GM18868 (cell line): ENCODE measurements at regions not wholly inside any gene's neighbourhood (a gene's known extent, or its start where the extent isn't known, plus 50 kb on each side); places are given as distances from the start of the nearest gene placed in this dataset.
"Not testable (repeated sequence)": the region's sequence is repeated elsewhere in the genome, so short reads cannot be mapped to it uniquely, and the experiment has no call there.

Experiments
- ATAC-seq: cut with Tn5 transposase; IDR thresholded peaks from one replicate; pipeline ENCODE4 v1.9.1; 2021; ENCODE audit warnings: mild to moderate bottlenecking, moderate library complexity; ENCODE audit not compliant: unreplicated experiment

DNA sequence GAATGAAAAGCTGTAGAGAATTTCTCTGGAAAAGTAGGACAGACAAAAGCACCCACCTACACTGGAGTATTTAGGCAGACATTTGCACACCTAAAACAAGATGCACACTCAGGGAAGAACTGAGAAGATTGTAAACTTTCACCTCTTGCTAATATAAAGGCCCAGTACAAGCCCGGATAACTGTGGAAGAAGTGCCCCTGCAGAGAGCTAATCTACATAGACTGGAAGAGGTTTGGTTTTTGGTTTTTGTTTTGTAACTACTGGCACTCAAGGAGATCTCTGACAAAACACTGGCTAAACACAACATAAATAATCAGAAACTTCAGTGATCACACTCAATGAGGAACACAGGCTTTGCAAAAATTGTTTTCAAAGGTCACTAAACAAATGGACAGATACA, 782.2 kb upstream of the SLC8A1 start:
- no peak for ATAC-seq

DNA sequence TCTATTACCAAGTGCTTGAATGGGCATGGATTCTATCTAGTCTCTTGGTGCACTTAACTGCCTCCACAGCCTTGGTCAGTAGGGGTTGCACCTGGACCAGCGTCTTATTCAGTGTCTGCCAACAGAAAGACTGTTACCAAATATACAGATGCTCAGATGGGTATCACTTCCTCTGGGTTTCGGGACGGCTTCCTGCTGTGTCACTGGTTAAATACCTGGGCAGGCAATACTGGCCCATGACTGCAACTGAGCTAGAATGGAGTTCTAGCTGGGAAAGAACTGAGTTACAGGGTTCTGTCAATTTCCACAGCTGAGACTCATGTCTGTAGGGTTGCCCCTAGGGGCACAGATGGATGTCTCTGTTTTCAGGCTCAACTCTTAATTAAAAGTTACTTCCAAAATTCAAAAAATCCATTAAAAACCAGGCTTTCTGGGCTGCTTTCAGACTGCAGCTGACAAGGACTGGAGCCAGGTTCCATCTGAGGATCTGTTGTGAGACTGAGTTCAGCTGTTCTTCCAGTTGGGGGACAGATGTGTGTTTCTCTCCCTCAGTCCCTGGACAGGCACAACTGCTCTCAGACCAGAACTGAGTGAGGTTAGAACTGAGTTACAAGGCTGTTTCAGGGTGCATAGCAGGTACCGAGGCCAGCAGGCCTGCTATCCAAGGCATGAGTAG, 789.6 kb upstream of the SLC8A1 start:
- ATAC-seq = peak; percentile 53

DNA sequence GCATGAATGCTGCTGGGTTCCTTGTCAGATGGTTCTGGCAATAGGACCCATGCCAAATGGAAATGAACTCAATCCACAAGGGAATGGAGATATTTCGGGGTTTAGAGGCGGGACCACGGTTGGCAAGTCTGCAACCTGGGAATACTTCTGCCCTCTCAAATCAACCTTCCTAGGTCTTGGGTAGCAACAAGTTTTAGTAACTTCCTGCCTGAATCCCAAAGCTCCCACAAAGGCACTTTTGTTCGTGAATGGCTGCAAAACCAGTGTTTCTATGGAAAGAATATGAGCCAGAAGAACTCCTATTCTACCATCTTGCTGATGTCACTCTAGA, 790.1 kb upstream of the SLC8A1 start:
- no peak for ATAC-seq

DNA sequence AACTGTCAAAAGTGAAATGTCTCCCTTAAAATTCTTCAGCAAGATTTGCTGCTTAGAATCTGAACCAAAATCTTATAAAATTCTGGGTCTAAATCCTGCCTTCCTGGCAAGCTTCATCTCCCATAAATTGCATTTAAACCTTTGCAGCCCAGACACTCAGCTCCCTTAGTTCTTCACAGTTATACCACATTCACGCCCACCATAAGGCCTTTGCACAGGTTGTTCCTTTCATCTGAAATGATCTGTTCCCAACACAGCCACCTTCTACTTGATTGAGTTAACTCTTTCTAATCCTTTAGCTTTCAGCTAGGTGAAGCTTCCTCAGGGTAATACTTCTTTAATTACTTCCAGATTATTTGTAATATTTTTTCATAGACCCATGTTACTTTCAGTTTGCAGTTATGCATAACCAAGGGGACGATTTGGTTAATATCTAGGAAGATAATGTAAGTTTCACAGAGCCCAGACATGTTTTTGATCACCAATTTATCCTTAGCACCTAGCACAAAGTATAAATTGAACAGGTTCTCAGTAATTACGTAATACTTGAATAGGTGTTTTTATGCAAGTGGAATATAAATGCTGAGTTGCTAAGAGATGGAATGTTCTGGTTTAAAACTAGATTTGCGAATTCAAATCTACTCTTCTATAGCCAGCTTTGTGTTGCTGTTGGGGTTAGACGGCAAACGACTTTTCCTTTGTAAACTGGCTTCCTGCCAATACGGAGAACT, 779.7 kb upstream of the PKDCC start:
- no peak for ATAC-seq

DNA sequence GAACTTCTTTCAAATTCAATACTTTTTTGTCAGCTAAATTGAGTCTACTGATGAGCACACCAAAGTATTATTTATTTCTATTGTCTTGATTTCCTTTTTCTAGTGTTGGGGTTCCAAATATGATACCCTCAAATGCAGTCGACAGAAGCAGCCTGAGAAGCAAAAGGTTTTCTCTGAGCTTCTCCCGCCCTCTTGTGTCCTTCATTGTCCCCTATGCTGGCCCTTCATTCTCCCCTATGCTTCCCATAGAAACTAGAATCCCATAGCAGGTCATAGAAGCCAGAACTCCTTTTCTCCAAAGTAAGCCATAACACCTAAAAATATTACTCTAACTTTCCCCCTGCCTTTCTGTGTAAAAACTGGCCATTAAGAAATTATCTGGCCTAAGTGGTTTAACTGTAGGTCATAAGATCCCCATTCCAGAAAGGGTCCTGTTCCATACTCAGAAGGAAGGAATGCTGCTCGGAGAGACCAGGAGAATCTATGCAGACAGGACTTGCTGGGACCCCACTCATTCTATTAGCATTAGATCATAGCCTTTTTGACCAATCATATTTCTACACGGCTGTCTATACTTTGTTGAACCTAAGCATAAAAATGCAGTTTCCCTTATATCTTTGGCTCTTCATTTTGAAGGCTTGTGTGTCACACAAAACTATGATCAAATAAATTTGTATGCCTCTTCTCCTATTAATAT, 764.6 kb upstream of the PKDCC start:
- no peak for ATAC-seq

DNA sequence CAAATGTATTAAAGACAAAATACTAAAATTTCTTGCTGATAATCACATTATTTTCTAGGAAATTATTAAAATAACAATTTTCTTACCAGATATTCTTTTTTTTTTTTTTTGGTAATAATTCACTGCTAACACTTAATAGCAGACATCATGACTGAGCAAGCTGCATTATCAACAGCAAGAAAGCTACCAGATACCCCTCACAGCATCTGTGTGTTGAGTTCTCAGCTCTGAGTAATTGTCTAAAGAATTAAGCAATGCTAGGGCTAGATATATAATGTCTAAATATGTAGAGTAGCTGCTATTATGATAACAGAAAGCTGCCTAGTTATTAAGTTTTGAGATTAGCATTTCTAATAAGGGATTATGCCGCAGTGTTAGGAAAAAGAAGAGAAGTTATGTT, 754.3 kb upstream of the PKDCC start:
- no peak for ATAC-seq

DNA sequence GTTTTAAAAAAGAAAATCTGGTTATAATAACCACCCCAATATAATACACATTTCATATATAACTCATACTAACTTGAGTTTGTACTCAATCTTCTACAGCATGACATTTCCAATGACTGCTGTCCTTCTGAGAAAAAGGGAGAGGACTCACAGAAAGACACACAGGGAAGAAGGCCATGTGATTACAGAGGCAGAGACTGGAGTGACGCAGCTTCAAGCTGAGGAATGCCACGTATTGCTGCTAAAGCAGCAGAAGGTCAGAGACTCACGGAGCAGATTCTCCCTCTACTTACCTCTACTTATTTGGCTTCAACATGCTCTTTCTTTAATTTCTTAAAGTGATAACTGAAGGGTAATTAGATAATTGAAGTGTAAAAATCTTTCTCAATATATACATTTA, 753.5 kb upstream of the PKDCC start:
- no peak for ATAC-seq

DNA sequence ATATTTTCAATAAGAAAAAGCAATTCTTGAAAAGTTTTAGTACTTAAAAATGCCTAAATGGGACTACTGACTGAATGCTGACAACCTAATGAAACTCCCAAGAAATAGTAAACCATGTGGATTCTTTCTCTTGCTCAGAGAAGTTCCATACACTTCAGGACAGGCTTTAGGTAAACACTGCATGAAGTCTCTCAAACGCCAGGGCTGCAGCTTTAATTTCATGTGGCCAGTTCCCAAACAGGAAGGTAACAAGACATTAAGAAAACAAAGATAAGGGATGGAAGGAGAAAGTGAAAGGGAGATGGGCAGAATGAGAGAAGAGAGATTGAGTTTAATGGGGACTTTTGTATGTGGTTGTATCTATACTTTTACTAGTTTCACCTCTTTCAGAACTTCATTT, 734.7 kb upstream of the PKDCC start:
- ATAC-seq = no peak

DNA sequence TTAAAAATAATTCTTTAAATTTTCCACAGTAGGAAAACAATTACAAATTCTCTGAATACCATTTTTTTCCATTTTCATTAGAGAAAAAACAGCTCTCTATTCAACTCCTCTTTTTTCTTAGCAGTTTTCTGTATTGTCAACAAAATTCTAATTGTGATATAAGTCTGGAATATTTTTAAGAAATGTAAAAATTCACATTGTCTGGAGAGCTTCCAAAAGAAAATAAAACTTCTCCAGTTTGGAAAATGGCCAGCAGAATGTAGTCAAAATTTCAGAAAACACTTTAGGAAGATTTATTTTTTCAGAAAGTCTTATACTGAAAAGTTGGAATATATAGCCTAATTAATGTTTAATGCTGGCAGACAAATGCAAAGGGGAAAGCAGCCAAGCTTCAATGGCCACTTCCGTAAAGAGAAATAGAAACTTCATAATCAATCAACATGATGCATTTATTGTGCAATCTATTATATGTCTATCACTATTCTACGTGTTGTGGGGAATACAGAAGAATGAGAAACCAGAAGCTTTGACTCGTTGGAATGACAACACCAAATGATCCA, 733.2 kb upstream of the PKDCC start:
- ATAC-seq = no peak

DNA sequence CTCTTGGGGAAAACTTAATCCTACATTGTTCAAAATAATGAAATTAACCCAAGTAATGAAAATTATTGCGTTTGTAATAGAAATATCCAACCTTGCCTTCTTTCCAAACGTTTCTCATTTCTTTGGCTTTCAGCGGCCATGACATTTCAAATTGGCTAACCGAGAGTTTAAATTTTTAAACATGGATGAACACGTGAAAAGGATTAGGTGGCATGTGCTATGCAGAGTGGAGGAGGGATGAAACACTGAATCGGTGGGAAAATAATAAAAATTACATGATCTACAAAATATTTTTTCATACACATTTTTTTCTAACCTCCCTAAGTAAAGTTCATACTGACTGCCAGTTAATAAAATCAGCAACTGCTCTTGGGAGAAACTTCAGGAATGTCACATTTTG, 728.4 kb upstream of the PKDCC start:
- ATAC-seq = no peak

DNA sequence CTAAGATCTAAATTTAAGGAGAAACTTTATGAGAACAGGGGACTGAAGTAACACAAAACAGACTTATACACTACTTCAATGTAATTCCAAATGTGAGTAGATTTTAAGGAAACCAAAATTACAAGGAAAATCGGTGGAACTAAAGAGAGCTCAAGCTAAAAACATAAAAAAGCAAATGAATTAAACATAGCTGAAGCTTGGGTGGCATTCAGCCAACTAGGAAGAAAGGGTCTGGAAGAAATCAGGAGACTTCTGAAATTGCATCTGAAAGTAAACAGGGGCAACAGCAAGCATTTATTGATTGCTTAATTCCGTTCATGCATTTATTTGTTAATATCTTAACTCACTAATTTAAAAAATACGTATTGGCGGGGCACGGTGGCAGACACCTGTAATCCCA, 727.3 kb upstream of the PKDCC start:
- no peak for ATAC-seq

DNA sequence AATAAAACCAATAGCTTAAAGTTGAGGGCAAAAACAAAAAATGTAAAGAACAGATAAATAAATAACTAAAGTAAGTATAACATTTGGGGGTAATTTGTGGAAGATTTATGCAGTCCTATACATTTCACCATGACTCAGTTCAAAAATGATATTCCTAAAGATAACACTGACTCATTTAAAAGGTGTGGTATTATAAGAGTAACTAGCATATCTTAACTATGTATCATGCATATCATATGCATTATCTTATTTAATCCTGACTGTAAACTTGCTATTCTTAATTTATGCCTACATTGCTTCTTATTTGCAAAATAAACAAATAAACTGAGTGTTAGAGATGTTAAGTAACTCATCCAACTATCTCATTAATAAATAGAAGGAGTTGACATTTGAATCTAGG, 726.5 kb upstream of the PKDCC start:
- ATAC-seq = no peak

DNA sequence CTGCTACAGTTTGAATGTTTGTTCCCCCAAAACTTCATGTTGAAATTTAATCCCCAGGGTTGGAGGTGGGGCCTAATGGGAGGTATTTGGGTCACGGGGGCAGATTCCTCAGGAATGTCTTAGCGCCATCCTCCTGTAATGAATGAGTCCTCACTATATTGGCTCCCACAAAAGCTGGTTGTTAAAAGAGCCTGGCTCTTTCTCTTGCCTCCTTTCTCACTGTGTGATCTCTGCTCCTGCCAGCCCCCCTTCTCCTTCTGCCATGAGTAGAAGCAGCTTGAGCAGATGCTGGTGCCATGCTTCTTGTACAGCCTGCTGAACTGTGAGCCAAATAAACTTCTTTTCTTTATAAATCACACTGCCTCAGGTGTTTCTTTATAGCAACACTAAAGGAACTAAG, 721.0 kb upstream of the PKDCC start:
- no peak for ATAC-seq

DNA sequence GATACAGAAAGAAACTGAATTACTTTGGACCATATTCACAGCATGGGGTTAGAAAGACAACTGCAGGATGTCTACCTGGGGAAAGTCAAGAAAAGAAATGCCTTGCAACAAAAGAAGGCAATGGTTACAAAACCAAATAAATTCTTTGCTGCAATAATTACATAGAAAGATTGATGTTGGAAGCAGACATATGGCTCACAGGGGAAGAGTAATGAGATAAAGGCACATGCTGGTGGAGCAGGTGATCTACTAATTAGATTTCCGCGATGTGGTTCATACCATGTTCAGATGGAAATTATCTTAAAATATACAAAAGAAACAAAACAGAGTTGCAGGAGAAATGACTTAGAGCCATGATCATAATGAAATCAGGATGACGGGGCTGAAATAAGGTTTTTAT, 718.8 kb upstream of the PKDCC start:
- ATAC-seq = no peak

DNA sequence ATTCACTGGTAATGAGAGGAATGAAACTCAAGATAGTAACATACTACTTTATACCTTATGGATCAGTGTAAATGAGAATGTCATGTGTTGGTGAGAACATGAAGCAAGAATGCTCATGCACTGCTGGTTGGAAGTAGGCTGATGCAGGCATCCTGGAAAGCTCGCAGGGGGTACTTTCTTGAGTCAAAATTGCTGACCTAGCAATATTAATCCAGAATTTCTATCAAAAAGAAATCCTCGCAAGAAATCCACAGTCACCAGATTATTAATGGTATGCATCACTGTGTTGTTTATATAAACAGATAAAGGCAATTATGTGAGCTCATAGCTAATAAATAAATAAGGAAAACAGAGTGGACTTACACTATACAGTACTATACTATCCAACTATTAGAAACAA, 713.7 kb upstream of the PKDCC start:
- no peak for ATAC-seq

DNA sequence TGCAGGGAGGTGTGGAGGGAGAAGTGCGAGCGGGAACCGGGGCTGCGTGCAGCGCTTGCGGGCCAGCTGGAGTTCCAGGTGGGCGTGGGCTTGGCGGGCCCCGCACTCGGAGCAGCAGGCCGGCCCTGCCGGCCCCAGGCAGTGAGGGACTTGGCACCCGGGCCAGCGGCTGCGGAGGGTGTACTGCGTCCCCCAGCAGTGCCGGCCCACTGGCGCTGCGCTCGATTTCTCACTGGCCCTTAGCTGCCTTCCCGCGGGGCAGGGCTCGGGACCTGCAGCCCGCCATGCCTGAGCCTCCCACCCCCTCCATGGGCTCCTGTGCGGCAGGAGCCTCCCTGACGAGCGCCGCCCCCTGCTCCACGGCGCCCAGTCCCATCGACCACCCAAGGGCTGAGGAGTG, 712.2 kb upstream of the PKDCC start:
- ATAC-seq = not testable (repeated sequence)

DNA sequence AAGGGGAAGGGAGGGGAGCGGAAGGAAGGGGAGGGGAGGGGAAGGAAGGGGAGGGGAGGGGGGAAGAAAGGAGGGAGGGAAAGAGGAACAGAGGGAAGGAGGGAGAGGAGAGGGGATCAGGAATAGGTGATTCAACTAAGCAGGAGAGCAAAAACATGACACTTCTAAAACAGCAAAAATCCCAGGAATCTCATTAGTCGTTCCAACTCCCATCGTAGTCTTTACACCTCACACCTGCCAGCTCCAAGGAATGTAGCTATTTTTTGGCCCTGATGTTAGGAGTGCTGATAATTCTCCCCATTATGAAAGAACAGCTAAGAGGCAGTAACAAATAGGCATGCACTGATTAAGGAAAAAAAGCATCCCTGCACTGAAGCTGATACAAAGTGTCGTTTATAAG, 709.9 kb upstream of the PKDCC start:
- no peak for ATAC-seq

DNA sequence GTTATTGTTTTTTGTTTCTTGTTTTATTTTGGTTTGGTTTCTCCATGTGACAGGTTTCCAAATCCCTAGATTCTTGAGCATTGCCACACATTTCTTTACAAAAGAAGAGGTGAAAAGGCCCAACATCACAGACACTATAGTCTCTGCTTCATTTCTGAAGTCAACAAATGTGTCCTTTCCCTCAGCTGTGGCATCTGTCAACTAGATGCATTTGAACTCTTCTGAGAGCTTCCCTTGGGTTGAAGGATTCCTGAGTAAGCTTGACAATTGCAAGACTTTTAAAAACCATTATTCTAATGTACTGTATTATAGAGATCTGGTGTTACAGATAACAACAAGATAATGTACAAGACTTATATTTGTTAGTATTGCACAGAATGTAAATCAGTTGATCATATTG, 703.3 kb upstream of the PKDCC start:
- ATAC-seq = no peak

DNA sequence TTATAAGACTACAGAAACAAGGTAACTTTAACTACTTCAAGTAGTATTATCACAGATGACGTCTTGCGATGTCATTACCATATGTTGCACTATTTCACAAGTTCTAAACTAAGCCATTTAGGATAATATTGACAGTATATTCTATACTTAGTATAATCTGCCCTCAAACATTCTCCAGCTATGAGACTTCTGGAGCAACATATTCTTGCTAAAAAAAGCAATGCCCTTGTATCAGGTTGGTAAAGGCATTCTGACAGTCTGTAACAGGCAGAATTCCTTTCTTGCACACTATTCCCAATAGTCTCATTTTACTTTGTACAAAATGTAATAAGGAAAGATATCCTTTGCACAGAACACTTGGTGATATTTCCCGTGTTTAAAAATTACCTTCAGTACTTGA, 694.8 kb upstream of the PKDCC start:
- no peak for ATAC-seq

DNA sequence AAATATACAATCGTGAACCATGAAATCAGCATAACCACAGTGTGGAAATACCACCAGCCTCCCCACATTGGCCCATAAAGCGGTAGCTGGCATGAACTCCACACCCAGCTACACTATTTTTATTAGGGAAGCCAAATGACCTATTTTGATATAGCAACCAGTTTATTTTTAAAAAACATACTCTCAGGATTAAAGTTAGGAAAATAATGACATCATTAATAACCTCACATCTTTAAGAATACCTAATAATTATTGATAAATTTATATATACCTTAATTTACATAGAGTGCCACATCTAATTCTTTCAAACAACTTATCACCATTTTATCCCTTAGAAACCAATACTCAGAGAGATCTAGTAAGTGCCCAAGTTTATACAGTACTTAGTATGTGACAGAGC, 692.0 kb upstream of the PKDCC start:
- ATAC-seq = no peak

DNA sequence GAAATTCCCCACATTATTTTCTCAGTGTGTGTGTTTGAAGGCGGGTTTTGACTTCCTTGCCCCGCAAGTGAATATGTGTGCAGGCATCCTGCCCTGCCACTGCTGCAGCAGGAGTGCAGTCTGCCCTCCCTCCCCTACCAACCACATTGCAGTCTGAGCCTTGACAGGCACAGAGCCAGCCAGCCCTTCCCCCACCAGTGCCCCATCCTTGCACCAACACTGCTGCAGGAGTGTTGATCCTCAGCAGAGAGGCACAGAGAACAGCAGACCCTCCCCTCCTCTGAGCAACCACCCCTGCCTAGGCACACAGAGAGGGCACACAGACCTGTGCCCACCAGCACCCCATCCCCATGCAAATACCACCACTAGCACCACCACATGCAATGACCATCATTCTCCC, 683.0 kb upstream of the PKDCC start:
- no peak for ATAC-seq

DNA sequence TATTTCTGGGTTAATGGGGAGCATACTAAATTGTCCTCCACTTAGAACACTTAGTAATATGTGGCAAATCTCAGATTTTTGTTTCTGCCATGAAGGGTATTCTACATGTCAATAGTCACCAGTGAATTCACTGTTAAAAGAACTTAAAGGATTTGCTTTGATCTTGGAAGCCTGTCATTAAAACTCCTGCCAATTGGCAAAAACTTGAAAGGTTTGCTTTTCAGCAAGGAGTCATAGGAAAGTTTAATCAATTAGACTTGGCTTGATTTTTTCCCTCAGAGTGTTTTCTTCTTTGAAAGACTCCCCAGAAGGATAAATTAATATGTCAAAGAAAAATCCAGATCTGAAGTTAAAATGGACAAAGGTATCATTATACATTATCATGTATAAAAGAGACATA, 671.9 kb upstream of the PKDCC start:
- ATAC-seq = no peak
